ENCODE measurements at regions not wholly inside any gene's neighbourhood (a gene's known extent, or its start where the extent isn't known, plus 50 kb on each side); places are given as distances from the start of the nearest gene placed in this dataset.

GRCh38 chr5:56457887-56458812, 225.0 kb upstream of the ANKRD55 start:
- no peak for TF ChIP-seq CTCF (IDR thresholded peaks at IDR 0.05)
- TF ChIP-seq POLR2A (IDR thresholded peaks at IDR 0.05), result no peak

Measured in uterus (tissue), 2 donors.